Right cardiac atrium (tissue), 5 donors: ENCODE measurements at regions not wholly inside any gene's neighbourhood (a gene's known extent, or its start where the extent isn't known, plus 50 kb on each side); places are given as distances from the start of the nearest gene placed in this dataset.

Experiments used
- ATAC-seq, 2 donors: fragments of 200-7000 bp; cut with Tn5 transposase; one replicate each; pipeline versions ENCODE4 v1.8.0 to v1.9.1; 2020; ENCODE audit warnings: moderate library complexity in 2 of 2, mild to moderate bottlenecking in 1 of 2
- DNase-seq, 3 donors: peaks; one replicate each; pipeline ENCODE4 v3.0.0-alpha.2; 2020
- H3K27ac ChIP-seq: one replicate; pipeline ENCODE4 v1.5.1; 2013; ENCODE audit warnings: mild to moderate bottlenecking, low read length, control low read depth, moderate library complexity
- H3K27me3 ChIP-seq: one replicate; pipeline ENCODE4 v1.6.1; 2013; ENCODE audit not compliant: control insufficient read depth, insufficient read depth
- H3K4me1 ChIP-seq: one replicate; pipeline ENCODE4 v1.6.1; 2013; ENCODE audit warnings: low read length; ENCODE audit not compliant: control insufficient read depth, insufficient read depth
- H3K4me3 ChIP-seq: one replicate; pipeline ENCODE4 v1.5.1; 2013; ENCODE audit warnings: low read length, control low read depth
- H3K9me3 ChIP-seq: one replicate; pipeline ENCODE4 v1.6.1; 2013; ENCODE audit warnings: low read length; ENCODE audit not compliant: control insufficient read depth
- WGBS: extraction: QIAGEN DNeasy Blood & Tissue Kit; methylation state at CpG from one replicate; pipeline ENCODE4 v1.1.7; 2013; 5-methylcytosine and 5-hydroxymethylcytosine counted together
- intact Hi-C, 4 donors: fragments of 100-400 bp; cut with DNase I; formaldehyde crosslinking; loops; one replicate each; pipeline versions ENCODE4 v1.11.0 to v1.14.0; 2022 to 2023
- donor health status: healthy with polysubstance abuse.
- donor health status: DM: no; HTN: yes; CAD: no.
- donor health status: DM: no; HTN: no; CAD: no.
- donor health status: DM: no; HTN: yes; CAD: no; lungs with severe emphysema.
- donor health status: DM: yes; HTN: yes; CAD: no.

- ATAC-seq (no peak), DNase-seq (no peak)
- no peak overlapping the region for H3K4me3 ChIP-seq
- no peak overlapping the region for H3K27ac ChIP-seq
- no peaks in the 10 kb centered on the region for H3K9me3 ChIP-seq
- H3K4me1 ChIP-seq: no peaks in the 10 kb centered on the region
- WGBS: 51% methylated on average over 2 of the region's 2 CpGs
- no peaks in the 10 kb centered on the region for H3K27me3 ChIP-seq
- intact Hi-C loops: no loop called here
These were observed 1839.2 kb downstream of the TP53TG3F start for GRCh38 chr16:35298460-35299243.

- no peaks in the 10 kb centered on the region for H3K4me1 ChIP-seq
- no peak for DNase-seq
- WGBS: 14% methylated on average over 1 of the region's 1 CpG
- H3K9me3 ChIP-seq: no peaks in the 10 kb centered on the region
- no peak overlapping the region for H3K27ac ChIP-seq
- ATAC-seq: no peak
- H3K27me3 ChIP-seq: no peaks in the 10 kb centered on the region
- no peak overlapping the region for H3K4me3 ChIP-seq
- intact Hi-C loops: no loop called here
These were observed 1843.4 kb downstream of the TP53TG3F start for GRCh38 chr16:35302859-35303258.

- 49% methylated on average over 1 of the region's 1 CpG for WGBS
- intact Hi-C loops: no loop called here
- DNase-seq: no peak
These were observed 1846.1 kb downstream of the TP53TG3F start for GRCh38 chr16:35305476-35305875.

GRCh38 chr16:35306915-35307314 lies 1847.5 kb downstream of the TP53TG3F start:
- Histone ChIP-seq H3K27me3 (no peaks in the 10 kb centered on the region), H3K4me1 (no peaks in the 10 kb centered on the region), H3K9me3 (no peaks in the 10 kb centered on the region), H3K27ac (no peak overlapping the region), H3K4me3 (no peak overlapping the region)
- ATAC-seq: no peak
- intact Hi-C loops: no loop called here
- no peak for DNase-seq
- 5% methylated on average over 1 of the region's 1 CpG for WGBS

More at GRCh38 chr16:35305476-35305875, 1846.1 kb downstream of the TP53TG3F start:
- no peak overlapping the region for H3K4me3 ChIP-seq
- no peaks in the 10 kb centered on the region for H3K4me1 ChIP-seq
- no peaks in the 10 kb centered on the region for H3K27me3 ChIP-seq
- no peak overlapping the region for H3K27ac ChIP-seq
- no peaks in the 10 kb centered on the region for H3K9me3 ChIP-seq
- ATAC-seq: no peak

DNA sequence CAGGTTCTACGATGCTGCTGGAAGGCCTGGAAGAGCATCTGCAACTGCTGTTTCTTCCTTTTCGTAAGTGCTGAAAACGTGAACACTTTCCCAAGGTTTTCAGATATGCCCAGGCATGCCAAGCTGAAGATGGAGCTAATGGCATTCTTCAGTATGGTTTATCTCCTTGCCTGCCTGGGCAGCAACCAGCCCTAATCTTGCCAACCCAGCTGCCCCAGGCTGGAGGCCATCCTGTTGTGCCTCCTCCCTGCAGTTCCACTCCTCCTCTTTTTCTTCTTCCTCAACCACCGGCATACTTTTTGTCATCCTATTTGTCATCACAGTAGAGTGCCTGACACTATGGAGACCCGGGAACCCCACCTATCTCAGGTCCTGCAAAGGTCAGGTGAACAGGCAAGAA lies 1849.3 kb downstream of the TP53TG3F start:
- no peak overlapping the region for H3K27ac ChIP-seq
- intact Hi-C loops: no loop called here
- H3K4me3 ChIP-seq: no peak overlapping the region
- H3K9me3 ChIP-seq: no peaks in the 10 kb centered on the region
- H3K4me1 ChIP-seq: no peaks in the 10 kb centered on the region
- ATAC-seq (no peak), DNase-seq (no peak)
- WGBS: 66% methylated on average over 5 of the region's 5 CpGs
- no peaks in the 10 kb centered on the region for H3K27me3 ChIP-seq

GRCh38 chr16:35310999-35311398 lies 1851.6 kb downstream of the TP53TG3F start:
- ATAC-seq: no peak
- Histone ChIP-seq H3K27ac (no peak overlapping the region), H3K4me3 (no peak overlapping the region), H3K27me3 (no peaks in the 10 kb centered on the region), H3K9me3 (no peaks in the 10 kb centered on the region), H3K4me1 (no peaks in the 10 kb centered on the region)
- DNase-seq: no peak
- WGBS: 66% methylated on average over 3 of the region's 3 CpGs
- intact Hi-C loops: no loop called here

DNA sequence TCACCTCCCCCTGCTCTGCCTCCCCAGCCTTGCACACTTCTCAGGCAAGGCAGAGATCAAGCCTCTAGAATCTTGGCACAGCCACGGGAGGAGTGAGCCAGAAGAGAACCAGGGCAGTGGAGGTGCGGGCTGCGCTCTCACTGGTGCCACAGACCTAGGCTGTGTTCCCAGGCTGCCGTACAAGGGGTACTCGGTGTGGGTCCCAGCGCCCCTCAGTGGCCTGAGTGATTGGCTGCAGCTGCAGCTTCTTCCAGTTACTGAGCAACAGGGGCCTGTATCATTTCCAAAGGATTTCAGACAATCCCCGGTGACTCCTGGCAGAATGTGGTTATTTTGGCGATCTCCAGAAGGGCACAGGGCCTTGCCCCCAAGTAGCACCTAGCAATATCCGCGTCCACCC lies 1852.1 kb downstream of the TP53TG3F start:
- Histone ChIP-seq H3K9me3 (no peaks in the 10 kb centered on the region), H3K4me1 (no peaks in the 10 kb centered on the region), H3K4me3 (no peak overlapping the region), H3K27ac (no peak overlapping the region), H3K27me3 (no peaks in the 10 kb centered on the region)
- ATAC-seq (no peak), DNase-seq (no peak)
- WGBS: 64% methylated on average over 10 of the region's 10 CpGs
- intact Hi-C loops: no loop called here

DNA sequence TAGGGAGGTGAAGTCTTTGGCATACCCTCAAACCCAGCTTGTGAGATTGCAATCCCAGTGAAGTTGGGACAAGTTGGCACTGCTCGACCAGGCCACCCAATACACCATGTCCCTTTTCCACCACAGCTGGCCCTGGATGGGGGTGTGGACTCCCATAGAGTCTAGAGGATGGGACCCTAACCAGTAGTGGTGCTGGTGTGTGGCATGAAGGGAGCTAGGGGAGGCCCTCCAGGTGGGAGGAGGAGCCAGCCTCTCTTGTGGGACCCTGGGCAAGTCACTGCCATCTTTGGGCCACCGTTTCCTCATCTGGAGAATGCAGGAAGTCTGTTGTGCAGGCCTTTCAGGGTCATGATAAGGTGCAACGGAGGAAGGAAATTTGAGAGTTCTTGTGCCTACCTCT lies 1854.9 kb downstream of the TP53TG3F start:
- no peak for ATAC-seq
- Histone ChIP-seq H3K27ac (no peak overlapping the region), H3K4me1 (no peaks in the 10 kb centered on the region), H3K27me3 (no peaks in the 10 kb centered on the region), H3K9me3 (no peaks in the 10 kb centered on the region), H3K4me3 (no peak overlapping the region)
- intact Hi-C loops: no loop called here
- WGBS: 35% methylated on average over 3 of the region's 3 CpGs
- DNase-seq: no peak

DNA sequence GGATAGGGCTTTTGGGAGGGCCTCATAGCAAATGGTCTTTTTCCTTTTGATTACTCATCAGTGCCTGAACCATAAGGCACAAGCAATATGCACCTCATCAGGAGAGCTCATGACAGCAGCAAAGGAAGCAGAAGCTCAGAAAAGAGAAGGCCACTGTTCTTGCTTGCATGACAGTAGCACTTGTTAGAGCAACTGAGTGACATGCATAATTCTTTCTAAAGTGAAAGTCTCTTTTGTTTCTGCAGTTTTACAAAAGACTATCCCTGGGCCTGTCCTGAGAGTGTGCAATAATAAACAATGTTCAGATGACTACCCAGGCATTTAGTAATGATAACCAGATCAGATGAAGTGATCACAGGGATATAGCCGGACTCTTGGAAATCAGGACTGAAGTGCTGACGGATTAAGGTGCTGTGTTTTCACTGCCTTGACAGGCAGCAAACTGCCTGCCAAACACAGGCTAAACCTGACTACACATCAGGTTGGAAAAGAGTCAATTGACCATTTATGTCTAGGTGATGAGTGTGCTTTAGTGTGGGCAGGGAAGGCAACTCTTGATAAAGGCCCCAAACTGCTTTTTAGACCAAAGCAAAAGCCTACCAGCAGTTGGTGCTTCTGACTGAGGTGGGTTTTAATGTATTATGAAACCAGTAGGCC lies 1860.3 kb downstream of the TP53TG3F start:
- H3K9me3 ChIP-seq: no peaks in the 10 kb centered on the region
- no peak for ATAC-seq
- intact Hi-C loops: no loop called here
- H3K27ac ChIP-seq: no peak overlapping the region
- no peaks in the 10 kb centered on the region for H3K27me3 ChIP-seq
- H3K4me1 ChIP-seq: no peaks in the 10 kb centered on the region
- no peak overlapping the region for H3K4me3 ChIP-seq
- DNase-seq: no peak
- WGBS: 51% methylated on average over 2 of the region's 2 CpGs

- Histone ChIP-seq H3K9me3 (no peaks in the 10 kb centered on the region), H3K27me3 (no peaks in the 10 kb centered on the region), H3K4me3 (no peak overlapping the region), H3K4me1 (no peaks in the 10 kb centered on the region), H3K27ac (no peak overlapping the region)
- no peak for ATAC-seq
- intact Hi-C loops: no loop called here
- WGBS: 59% methylated on average over 3 of the region's 3 CpGs
- DNase-seq: no peak
These were observed 1866.5 kb downstream of the TP53TG3F start for GRCh38 chr16:35325936-35326335.

GRCh38 chr16:35339337-35339736 lies 1879.9 kb downstream of the TP53TG3F start:
- intact Hi-C loops: no loop called here
- no peaks in the 10 kb centered on the region for H3K27me3 ChIP-seq
- no peaks in the 10 kb centered on the region for H3K9me3 ChIP-seq
- DNase-seq (no peak), ATAC-seq (no peak)
- no peaks in the 10 kb centered on the region for H3K4me1 ChIP-seq
- H3K27ac ChIP-seq: no peak overlapping the region
- no peak overlapping the region for H3K4me3 ChIP-seq
